Prostate gland (tissue), 2 donors: ENCODE measurements at regions not wholly inside any gene's neighbourhood (a gene's known extent, or its start where the extent isn't known, plus 50 kb on each side); places are given as distances from the start of the nearest gene placed in this dataset.

Source experiments
- CTCF ChIP-seq, 4 experiments: fragments of 200-600 bp in 2 of 4; fragments of 450-650 bp in 2 of 4; sonication (generic) in 2 of 4; IDR thresholded peaks; 1 replicate in 3 of 4; 2 replicates in 1 of 4; pipeline ENCODE4 v1.5.1; 2016 to 2019; ENCODE audit warnings: antibody characterized with exemption in 4 of 4, mild to moderate bottlenecking in 2 of 4, moderate library complexity in 2 of 4
- POLR2A ChIP-seq: fragments of 450-650 bp; IDR thresholded peaks from one replicate; pipeline ENCODE4 v1.6.1; 2016; ENCODE audit warnings: antibody characterized with exemption, mild to moderate bottlenecking
- POLR2AphosphoS5 ChIP-seq: sonication (generic); formaldehyde crosslinking; IDR thresholded peaks from one replicate; pipeline ENCODE4 v1.6.1; 2017; ENCODE audit warnings: antibody characterized with exemption

DNA sequence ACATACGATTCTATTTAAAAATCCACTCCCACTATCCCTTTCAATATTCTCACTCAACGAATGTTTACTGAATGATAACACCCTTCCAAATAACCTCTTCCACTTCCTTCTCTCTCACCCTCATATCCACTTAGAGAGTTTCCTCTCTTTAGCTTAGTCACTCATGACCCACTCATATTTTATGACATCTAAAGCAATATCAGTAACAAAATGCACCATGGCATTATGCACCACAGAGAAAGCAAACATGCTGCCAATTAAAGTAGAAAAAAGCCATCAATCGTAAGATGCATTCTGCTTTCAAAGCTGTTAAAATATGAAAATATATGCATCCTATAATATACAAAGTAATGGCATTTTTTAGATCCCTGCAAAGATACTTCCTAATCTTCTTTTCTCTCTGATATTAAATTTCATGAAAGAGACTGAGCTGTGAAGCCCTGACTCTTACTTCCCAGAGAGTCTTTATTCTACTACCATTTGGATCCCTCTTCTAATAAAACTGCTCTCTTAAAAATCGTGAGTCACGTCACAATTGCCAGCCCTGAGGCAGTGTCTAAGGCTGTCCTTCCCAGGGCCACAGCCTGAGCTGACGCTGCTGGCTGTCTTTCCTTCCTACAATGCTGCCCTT lies 283.0 kb upstream of the KLF6 start:
- no peak for TF ChIP-seq POLR2A
- no peak for TF ChIP-seq CTCF (IDR thresholded peaks at IDR 0.05)
- no peak for TF ChIP-seq POLR2AphosphoS5
